ENCODE measurements at regions not wholly inside any gene's neighbourhood (a gene's known extent, or its start where the extent isn't known, plus 50 kb on each side); places are given as distances from the start of the nearest gene placed in this dataset.

GRCh38 chr1:223038288-223039006 lies 104.6 kb downstream of the TLR5 start:
- Mint-ChIP-seq H3K27me3 (ENCODE audit: unreplicated experiment) (peaks cover 47% of the 10 kb centered on the region), H3K9me3 (ENCODE audit: low read depth, unreplicated experiment) (no peaks in the 10 kb centered on the region), H3K4me1 (ENCODE audit: low read depth, unreplicated experiment) (peaks cover 9% of the 10 kb centered on the region), H3K36me3 (ENCODE audit: insufficient read depth, unreplicated experiment) (no peaks in the 10 kb centered on the region), H3K27ac (ENCODE audit: unreplicated experiment) (no peak overlapping the region), H3K4me3 (ENCODE audit: low read depth, unreplicated experiment) (no peak overlapping the region)
- no TSS peak for BruUV-seq (replicated peaks)
- intact Hi-C loops (cut with micrococcal nuclease; ENCODE audit: unreplicated experiment), result no loop called here
- CTCF ChIA-PET, result no interaction called here
- DNase-seq, result no peak
- TF ChIP-seq, protein P1, sequence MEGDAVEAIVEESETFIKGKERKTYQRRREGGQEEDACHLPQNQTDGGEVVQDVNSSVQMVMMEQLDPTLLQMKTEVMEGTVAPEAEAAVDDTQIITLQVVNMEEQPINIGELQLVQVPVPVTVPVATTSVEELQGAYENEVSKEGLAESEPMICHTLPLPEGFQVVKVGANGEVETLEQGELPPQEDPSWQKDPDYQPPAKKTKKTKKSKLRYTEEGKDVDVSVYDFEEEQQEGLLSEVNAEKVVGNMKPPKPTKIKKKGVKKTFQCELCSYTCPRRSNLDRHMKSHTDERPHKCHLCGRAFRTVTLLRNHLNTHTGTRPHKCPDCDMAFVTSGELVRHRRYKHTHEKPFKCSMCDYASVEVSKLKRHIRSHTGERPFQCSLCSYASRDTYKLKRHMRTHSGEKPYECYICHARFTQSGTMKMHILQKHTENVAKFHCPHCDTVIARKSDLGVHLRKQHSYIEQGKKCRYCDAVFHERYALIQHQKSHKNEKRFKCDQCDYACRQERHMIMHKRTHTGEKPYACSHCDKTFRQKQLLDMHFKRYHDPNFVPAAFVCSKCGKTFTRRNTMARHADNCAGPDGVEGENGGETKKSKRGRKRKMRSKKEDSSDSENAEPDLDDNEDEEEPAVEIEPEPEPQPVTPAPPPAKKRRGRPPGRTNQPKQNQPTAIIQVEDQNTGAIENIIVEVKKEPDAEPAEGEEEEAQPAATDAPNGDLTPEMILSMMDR (IDR thresholded peaks at IDR 0.05; ENCODE audit: unreplicated experiment), result no peak

DNA sequence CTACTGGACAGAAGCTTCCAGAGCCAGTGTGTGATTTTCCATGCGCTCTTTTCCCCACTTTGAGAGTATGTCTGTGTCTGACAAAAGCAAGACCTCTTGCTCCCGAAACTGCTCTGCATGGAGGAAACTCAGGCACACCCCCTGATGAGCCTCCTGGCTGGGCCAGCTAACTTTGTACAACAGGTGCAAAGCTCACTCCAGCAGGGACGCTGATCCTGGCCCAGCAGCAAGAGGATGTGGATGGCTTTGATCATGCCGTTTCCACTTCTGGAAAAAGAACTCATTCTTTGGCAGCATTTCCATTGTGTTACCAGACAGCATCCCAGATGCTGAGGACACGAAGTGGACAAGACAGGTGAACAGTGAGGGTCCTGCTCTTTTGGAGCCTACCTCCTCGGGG lies 103.1 kb downstream of the TLR5 start:
- H3K27me3 Mint-ChIP-seq (ENCODE audit: unreplicated experiment), result peaks cover 47% of the 10 kb centered on the region
- H3K27ac Mint-ChIP-seq (ENCODE audit: unreplicated experiment), result no peak overlapping the region
- no peaks in the 10 kb centered on the region for H3K9me3 Mint-ChIP-seq (ENCODE audit: low read depth, unreplicated experiment)
- intact Hi-C loops (cut with micrococcal nuclease; ENCODE audit: unreplicated experiment), result no loop called here
- H3K4me3 Mint-ChIP-seq (ENCODE audit: low read depth, unreplicated experiment), result no peak overlapping the region
- H3K36me3 Mint-ChIP-seq (ENCODE audit: insufficient read depth, unreplicated experiment), result no peaks in the 10 kb centered on the region
- TF ChIP-seq, protein P1 (IDR thresholded peaks at IDR 0.05; ENCODE audit: unreplicated experiment), result no peak
- CTCF ChIA-PET, result interaction anchor here (0.6 kb wide), 1 partner anchor 98 kb away, joined by 3 read pairs; no protein-coding TSS in a partner anchor
- peaks cover 9% of the 10 kb centered on the region for H3K4me1 Mint-ChIP-seq (ENCODE audit: low read depth, unreplicated experiment)
- no TSS peak for BruUV-seq (replicated peaks)
- no peak for DNase-seq

GRCh38 chr1:223041481-223041880 lies 101.6 kb downstream of the TLR5 start:
- no peak for DNase-seq
- CTCF ChIA-PET, result interaction anchor here (0.7 kb wide), 1 partner anchor 29 kb away, joined by 6 read pairs; no protein-coding TSS in a partner anchor
- TF ChIP-seq, protein P1 (IDR thresholded peaks at IDR 0.05; ENCODE audit: unreplicated experiment), result no peak
- H3K27me3 Mint-ChIP-seq (ENCODE audit: unreplicated experiment), result peaks cover 47% of the 10 kb centered on the region
- no TSS peak for BruUV-seq (replicated peaks)
- no peak overlapping the region for H3K27ac Mint-ChIP-seq (ENCODE audit: unreplicated experiment)
- no peak overlapping the region for H3K4me3 Mint-ChIP-seq (ENCODE audit: low read depth, unreplicated experiment)
- peaks cover under 1% of the 10 kb centered on the region for H3K4me1 Mint-ChIP-seq (ENCODE audit: low read depth, unreplicated experiment)
- no peaks in the 10 kb centered on the region for H3K9me3 Mint-ChIP-seq (ENCODE audit: low read depth, unreplicated experiment)
- intact Hi-C loops (cut with micrococcal nuclease; ENCODE audit: unreplicated experiment), result no loop called here
- H3K36me3 Mint-ChIP-seq (ENCODE audit: insufficient read depth, unreplicated experiment), result no peaks in the 10 kb centered on the region

- Mint-ChIP-seq H3K4me1 (ENCODE audit: low read depth, unreplicated experiment) (no peaks in the 10 kb centered on the region), H3K27me3 (ENCODE audit: unreplicated experiment) (peaks cover 54% of the 10 kb centered on the region), H3K36me3 (ENCODE audit: insufficient read depth, unreplicated experiment) (no peaks in the 10 kb centered on the region), H3K9me3 (ENCODE audit: low read depth, unreplicated experiment) (peaks cover 3% of the 10 kb centered on the region), H3K4me3 (ENCODE audit: low read depth, unreplicated experiment) (no peak overlapping the region), H3K27ac (ENCODE audit: unreplicated experiment) (no peak overlapping the region)
- CTCF ChIA-PET, result no interaction called here
- BruUV-seq (replicated peaks), result no TSS peak
- intact Hi-C loops (cut with micrococcal nuclease; ENCODE audit: unreplicated experiment), result no loop called here
- TF ChIP-seq, protein P1 (IDR thresholded peaks at IDR 0.05; ENCODE audit: unreplicated experiment), result no peak
- no peak for DNase-seq
Measured at GRCh38 chr1:223045164-223045957, 97.7 kb downstream of the TLR5 start.
